Daoy (cell line): ENCODE measurements at regions not wholly inside any gene's neighbourhood (a gene's known extent, or its start where the extent isn't known, plus 50 kb on each side); places are given as distances from the start of the nearest gene placed in this dataset.

Experiments used
- DNase-seq: peaks from one replicate; pipeline ENCODE4 v3.0.0-alpha.2; 2015; ENCODE audit warnings: low read depth

- DNase-seq, result no peak
Measured at GRCh38 chr15:27619204-27619603, 479.9 kb downstream of the OCA2 start.

GRCh38 chr15:27617013-27617412, 482.1 kb downstream of the OCA2 start:
- DNase-seq, result no peak

- no peak for DNase-seq
Measured at GRCh38 chr15:27608248-27608647, 490.9 kb downstream of the OCA2 start.

GRCh38 chr15:27601239-27601960, 497.7 kb downstream of the OCA2 start:
- DNase-seq, result no peak

GRCh38 chr15:27599034-27599433, 500.1 kb downstream of the OCA2 start:
- no peak for DNase-seq

GRCh38 chr15:27598251-27599009, 500.7 kb downstream of the OCA2 start:
- no peak for DNase-seq

GRCh38 chr15:27595211-27595610, 503.9 kb downstream of the OCA2 start:
- DNase-seq, result no peak

- no peak for DNase-seq
Measured at GRCh38 chr15:27592036-27592760, 506.9 kb downstream of the OCA2 start.
